GM12873 (cell line): ENCODE measurements at regions not wholly inside any gene's neighbourhood (a gene's known extent, or its start where the extent isn't known, plus 50 kb on each side); places are given as distances from the start of the nearest gene placed in this dataset.

ENCODE experiments used
- CTCF ChIP-seq: IDR thresholded peaks from 2 replicates; pipeline ENCODE4 v1.5.1; 2012; ENCODE audit warnings: low read depth, mild to moderate bottlenecking, moderate library complexity, low read length, control low read depth; ENCODE audit not compliant: insufficient read depth; ENCODE audit errors: missing control alignments

DNA sequence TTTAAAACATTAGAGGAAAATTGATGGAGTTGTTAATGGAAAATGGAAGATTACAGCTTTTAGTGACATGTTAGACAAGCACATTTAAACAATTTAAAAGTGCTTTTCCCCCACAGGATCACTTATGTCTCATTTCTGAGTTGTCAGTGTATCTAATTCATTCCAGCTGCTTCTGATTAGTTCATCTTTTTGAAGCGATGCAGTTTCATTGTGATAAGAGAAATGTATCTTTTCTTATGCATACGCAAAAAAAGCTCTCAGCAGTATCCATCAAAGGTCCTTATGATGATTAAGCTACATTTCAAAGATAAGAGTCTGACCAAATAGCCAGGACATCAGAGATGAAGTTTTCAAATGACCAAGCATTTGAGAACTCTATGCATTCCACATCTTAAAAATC, 572.6 kb upstream of the SYNCRIP start:
- no peak for TF ChIP-seq CTCF

- no peak for TF ChIP-seq CTCF
These were observed 563.3 kb upstream of the SYNCRIP start for GRCh38 chr6:86205980-86206379.

DNA sequence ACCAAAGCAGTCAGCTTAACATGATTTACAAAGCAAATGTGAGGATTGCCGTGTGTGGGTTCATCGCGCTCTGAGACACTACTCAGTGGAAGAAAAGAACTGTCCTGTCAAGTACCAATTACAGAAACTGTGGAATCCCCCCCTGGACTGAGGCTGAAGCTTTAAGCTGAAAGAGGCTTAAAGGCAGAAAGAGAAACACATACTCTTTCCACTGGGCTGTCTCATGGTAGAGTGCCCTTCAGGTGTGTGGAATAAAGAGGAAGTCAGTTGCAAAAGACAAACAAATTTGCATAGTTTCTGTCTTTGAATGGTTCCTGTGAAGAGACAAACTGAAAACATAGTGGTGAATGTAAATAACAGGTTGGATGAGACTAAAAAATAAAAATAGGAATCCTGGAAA, 560.4 kb upstream of the SYNCRIP start:
- no peak for TF ChIP-seq CTCF

DNA sequence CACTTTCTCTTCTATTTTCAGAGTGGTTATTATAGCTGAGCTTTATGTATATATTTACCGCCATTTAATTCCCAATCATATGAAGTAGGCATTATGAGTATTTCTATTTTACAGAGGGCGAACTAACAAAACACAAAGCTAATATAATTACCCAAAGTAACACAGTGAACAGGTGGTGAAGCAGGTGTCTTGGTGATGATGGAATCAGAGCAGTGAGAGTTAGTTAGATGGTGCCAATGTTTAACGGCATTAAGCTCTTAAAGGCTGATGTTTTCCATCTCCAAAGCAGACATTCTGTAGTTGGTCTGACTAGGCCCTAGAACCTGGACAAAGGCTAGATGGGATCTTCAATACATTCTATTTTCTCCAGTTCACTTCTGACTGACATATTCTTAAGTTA, 551.1 kb upstream of the SYNCRIP start:
- TF ChIP-seq CTCF = no peak

- peak; percentile 68 for TF ChIP-seq CTCF
These were observed 549.4 kb upstream of the SYNCRIP start for GRCh38 chr6:86192123-86192522.

DNA sequence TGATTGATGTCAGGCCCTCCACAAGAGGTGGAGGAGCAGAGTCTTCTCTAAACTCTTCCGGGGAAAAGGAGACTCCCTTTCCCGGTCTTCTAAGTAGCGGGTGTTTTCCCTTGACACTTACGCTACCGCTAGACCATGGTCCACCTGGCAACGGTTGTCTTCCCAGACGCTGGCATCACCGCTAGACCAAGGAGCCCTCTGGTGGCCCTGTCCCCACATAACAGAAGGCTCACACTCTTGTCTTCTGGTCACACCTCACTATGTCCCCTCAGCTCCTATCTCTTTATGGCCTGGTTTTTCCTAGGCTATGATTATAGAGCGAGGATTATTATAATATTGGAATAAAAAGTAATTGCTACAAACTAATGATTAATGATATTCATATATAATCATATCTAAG, 532.5 kb upstream of the SYNCRIP start:
- peak; percentile 55 for TF ChIP-seq CTCF

- TF ChIP-seq CTCF = no peak
These were observed 512.2 kb upstream of the SYNCRIP start for GRCh38 chr6:86154852-86155251.
